Astrocyte of the cerebellum (primary cell): ENCODE measurements at regions not wholly inside any gene's neighbourhood (a gene's known extent, or its start where the extent isn't known, plus 50 kb on each side); places are given as distances from the start of the nearest gene placed in this dataset.
"Not testable (repeated sequence)": the region's sequence is repeated elsewhere in the genome, so short reads cannot be mapped to it uniquely, and the experiment has no call there.

Experiments
- DNase-seq: peaks from one replicate; pipeline ENCODE4 v3.0.0-alpha.2; 2011; ENCODE audit warnings: low read depth
- H3K4me3 ChIP-seq: 2 replicates; pipeline ENCODE4 v1.5.1; 2011; ENCODE audit warnings: mild to moderate bottlenecking, low read depth, low read length, moderate library complexity
- CTCF ChIP-seq: IDR thresholded peaks from 2 replicates; pipeline ENCODE4 v1.5.1; 2012; ENCODE audit warnings: low read length, low read depth, moderate library complexity, mild to moderate bottlenecking; ENCODE audit errors: missing control alignments
- in situ Hi-C: cut with HindIII; loops from 2 replicates; pipeline ENCODE4 v1.10.0; 2017; ENCODE audit warnings: low sequenced_read_pairs

DNA sequence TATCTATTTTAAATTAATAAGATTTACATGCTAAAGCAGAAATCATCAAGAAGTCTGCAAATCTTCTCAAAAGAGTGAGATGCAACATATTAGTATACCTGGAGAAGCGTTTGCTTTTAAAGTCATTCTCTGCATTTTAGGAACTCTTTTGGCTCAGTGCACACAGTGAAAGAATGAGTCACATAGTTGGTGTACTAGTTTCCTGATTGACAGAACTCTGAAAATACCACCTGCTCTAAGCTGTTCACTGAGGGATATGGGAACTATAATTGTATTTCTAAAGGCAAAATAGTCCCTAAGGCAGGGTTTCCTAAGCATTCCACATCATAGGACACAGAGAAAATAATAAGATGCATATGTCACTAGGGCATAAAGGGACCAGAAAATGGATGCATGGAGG lies 838.5 kb downstream of the DIPK2A start:
- DNase-seq: no peak
- TF ChIP-seq CTCF: no peak
- no peak overlapping the region for H3K4me3 ChIP-seq
- in situ Hi-C loops: no loop called here

DNA sequence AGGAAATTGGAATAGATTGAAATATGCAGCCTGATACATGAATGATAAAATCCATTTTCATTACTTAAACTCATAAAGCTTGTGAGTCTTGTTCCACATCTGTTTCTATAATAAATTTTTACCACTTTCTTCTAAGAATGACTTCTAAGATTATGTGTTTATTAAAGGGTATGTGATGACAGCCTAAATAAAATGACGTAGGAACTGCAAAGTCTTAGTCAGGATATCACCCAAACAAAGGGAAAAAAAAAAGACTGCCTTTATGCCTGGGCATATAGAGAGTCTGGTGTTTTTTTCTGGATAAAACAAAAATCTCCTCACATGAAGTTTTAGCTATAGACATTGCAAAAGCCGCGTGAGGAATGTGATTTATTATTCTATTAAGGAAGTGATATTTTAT lies 844.0 kb downstream of the DIPK2A start:
- in situ Hi-C loops: no loop called here
- no peak overlapping the region for H3K4me3 ChIP-seq
- DNase-seq: no peak
- no peak for TF ChIP-seq CTCF

DNA sequence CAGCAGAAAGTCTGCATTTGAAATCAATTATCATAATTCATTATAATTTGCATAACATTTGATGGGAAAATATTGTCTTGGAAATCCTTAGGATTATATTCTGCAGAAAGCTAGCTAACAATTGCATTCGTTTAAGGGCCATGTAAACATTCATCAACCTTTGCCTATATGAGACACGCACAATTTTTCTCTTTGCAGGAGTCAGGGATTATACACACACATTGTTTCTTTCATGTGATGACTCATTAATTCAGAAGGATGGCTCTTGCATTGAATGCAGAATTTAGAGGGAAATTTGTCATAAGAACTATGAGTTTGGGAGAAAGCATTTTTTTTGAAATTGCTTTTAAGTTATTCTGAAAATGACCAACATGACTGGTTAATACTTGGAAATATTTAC lies 844.7 kb downstream of the DIPK2A start:
- DNase-seq: no peak
- H3K4me3 ChIP-seq: no peak overlapping the region
- in situ Hi-C loops: no loop called here
- TF ChIP-seq CTCF: no peak

- no peak for TF ChIP-seq CTCF
- no peak overlapping the region for H3K4me3 ChIP-seq
- DNase-seq: no peak
- in situ Hi-C loops: no loop called here
Measured at GRCh38 chr3:144818973-144819372, 847.4 kb downstream of the DIPK2A start.

DNA sequence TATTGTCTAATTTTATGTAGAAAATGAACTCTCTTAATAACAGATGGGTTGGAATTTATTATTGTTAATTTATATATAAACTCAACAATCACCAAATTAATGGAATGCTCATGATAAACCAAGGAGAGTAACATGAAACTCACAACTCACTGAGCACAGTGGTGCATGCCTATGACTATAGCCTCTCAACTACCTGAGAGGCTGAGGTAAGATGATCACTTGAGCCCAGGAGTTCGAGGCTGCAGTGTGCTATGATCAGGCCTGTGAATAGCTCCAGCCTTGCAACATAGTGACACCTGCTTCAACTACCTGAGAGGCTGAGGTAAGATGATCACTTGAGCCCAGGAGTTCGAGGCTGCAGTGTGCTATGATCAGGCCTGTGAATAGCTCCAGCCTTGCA lies 848.6 kb downstream of the DIPK2A start:
- in situ Hi-C loops, H3K4me3 ChIP-seq, DNase-seq: not testable (repeated sequence)

DNA sequence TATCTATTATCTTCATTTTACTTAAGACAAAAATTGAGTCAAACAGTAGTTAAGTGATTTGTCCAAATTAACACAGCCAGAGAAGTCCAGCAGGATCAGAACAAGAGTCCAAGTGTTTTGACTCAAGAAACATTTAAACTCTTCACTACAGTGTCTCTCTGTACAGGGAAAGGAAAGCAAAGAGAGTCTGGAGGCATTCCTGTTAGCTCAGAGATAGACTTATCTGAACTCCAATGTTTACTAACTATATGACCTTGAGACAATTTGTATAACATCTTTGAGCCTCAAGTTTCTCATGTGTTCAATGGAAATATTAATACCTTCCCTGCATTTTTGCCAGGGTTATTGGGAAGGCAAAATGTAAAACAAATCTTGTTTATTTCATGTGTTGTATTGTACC lies 849.1 kb downstream of the DIPK2A start:
- in situ Hi-C loops: no loop called here
- no peak for TF ChIP-seq CTCF
- DNase-seq: no peak
- H3K4me3 ChIP-seq: no peak overlapping the region

DNA sequence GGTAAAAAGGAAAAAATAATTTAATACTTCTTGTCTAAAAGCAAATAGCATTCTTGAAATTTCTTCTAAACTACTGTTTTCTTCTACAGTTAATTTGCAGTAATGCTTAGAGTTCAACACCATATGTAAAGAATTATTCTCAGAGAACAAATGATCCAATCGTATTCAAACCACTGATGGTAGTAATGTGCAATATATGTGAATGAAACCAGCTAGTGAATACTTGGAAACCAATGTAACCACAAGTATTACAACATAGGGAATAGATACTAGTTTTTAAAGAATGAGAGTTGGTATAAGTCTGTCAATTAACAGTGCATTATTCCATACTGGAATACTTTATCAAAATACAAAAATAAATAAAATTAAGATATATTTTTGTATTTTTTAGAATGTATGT lies 850.0 kb downstream of the DIPK2A start:
- H3K4me3 ChIP-seq: no peak overlapping the region
- peak; percentile 40 for DNase-seq
- in situ Hi-C loops: no loop called here
- TF ChIP-seq CTCF: no peak
